ENCODE measurements at regions not wholly inside any gene's neighbourhood (a gene's known extent, or its start where the extent isn't known, plus 50 kb on each side); places are given as distances from the start of the nearest gene placed in this dataset.

DNA sequence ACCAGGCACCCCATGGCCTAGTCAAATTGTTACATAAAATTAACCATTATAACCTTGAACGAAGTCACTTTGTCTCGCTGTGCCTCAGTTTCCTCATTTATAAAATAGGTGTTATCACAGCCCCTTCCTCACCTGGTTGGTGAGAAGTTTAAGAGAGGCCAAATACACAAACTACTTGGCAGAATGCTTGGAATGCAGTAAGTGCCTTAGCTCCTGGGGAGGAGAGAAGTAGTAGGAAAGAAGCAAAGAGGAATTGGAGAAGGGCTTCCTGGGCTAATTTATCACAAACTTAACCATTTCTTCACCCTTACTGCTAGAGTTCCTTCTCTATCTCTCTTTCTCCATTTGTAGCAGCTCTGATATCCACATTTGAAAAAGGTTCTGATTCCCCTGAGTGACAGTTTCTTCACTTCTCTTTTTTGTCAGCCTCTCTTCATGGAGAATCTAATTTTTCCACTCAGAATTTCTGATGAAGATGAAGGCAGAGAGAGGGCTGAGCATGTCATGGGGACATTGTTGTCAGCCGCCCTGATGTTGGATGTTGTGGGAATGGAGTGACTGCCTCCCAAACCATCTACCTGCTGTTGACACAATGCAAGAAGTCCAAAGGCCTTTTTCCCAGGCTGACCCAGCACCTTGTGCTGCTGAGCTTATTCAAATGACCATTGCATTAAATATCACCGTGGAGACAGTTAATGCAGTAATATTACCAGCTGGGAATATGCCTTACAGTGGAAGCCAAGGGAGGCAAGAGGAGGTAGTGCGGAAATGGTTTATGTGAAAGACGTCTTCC lies 60.4 kb downstream of the BOD1L2 start:
- H3K79me1 ChIP-seq (ENCODE audit: insufficient read depth, low read depth, low read length, poor library complexity, severe bottlenecking): no peaks in the 10 kb centered on the region
- Mint-ChIP-seq H3K36me3 (ENCODE audit: insufficient read depth in 1 of 3, low read depth in 3 of 3) (peaks cover 2 to 4% (median 3%) of the 10 kb centered on the region in 3 experiments; a peak in 4 of 7 replicates), H3K4me3 (no peak overlapping the region), H3K4me1 (peaks cover 34 to 37% of the 10 kb centered on the region in 2 experiments), H3K27ac (no peak overlapping the region), H3K27me3 (ENCODE audit: low read depth) (peaks cover 14% of the 10 kb centered on the region), H3K9me3 (peaks cover 0 to 2% of the 10 kb centered on the region in 2 experiments; a peak in 2 of 5 replicates)
- H2AK5ac ChIP-seq (ENCODE audit: insufficient read length, low read length): no peak overlapping the region
- no peaks in the 10 kb centered on the region for H3K79me2 ChIP-seq (ENCODE audit: insufficient read depth, low read length)
- no peak overlapping the region for H3K4ac ChIP-seq (ENCODE audit: low read depth, low read length)
- H3K23ac ChIP-seq (ENCODE audit: insufficient read length, low read depth, low read length): no peak overlapping the region
- H3K18ac ChIP-seq (ENCODE audit: insufficient read length, low read depth, low read length): no peak overlapping the region
- H4K91ac ChIP-seq (ENCODE audit: insufficient read length, low read depth, low read length): no peak overlapping the region
- no peak overlapping the region for H2BK20ac ChIP-seq (ENCODE audit: low read depth, low read length, poor library complexity, severe bottlenecking)
- no peak overlapping the region for H3K56ac ChIP-seq (ENCODE audit: insufficient read length, low read depth, low read length)
- peaks cover 14% of the 10 kb centered on the region; the same call in 1 of the 2 replicates for H3K4me1 ChIP-seq (ENCODE audit: insufficient read depth, low read length)
- no peak overlapping the region for H2BK5ac ChIP-seq (ENCODE audit: insufficient read length, low read length)
- no peak overlapping the region for H2BK120ac ChIP-seq (ENCODE audit: low read depth, low read length, poor library complexity, severe bottlenecking)
- H3K4me2 ChIP-seq (ENCODE audit: insufficient read depth, insufficient read length, low read length): no peak overlapping the region
- no peak overlapping the region for H3K27ac ChIP-seq (ENCODE audit: insufficient read length, low read depth, low read length)
- H3K9ac ChIP-seq (ENCODE audit: extremely low read depth, insufficient read length, low read length): no peak overlapping the region
- no peak overlapping the region for H2BK15ac ChIP-seq (ENCODE audit: low read depth, low read length)
- no peaks in the 10 kb centered on the region for H3K9me3 ChIP-seq (ENCODE audit: control insufficient read depth, low read depth, low read length)
- no peak overlapping the region for H3K14ac ChIP-seq (ENCODE audit: insufficient read depth, low read length)
- no peaks in the 10 kb centered on the region for H3K23me2 ChIP-seq (ENCODE audit: insufficient read length, low read depth, low read length, poor library complexity, severe bottlenecking)
- no peak overlapping the region for H2BK12ac ChIP-seq (ENCODE audit: insufficient read length, low read depth, low read length)
- no peak overlapping the region for H2AFZ ChIP-seq (ENCODE audit: low read length)
- no peak for TF ChIP-seq CTCF (conservative IDR thresholded peaks at IDR 0.05)
- H4K5ac ChIP-seq (ENCODE audit: insufficient read length, low read depth, low read length): no peak overlapping the region
- H3T11ph ChIP-seq (ENCODE audit: low read length): no peak overlapping the region
- DNase-seq: no peak
- H4K8ac ChIP-seq (replicated peaks; ENCODE audit: insufficient read length, low read depth, low read length): no peak overlapping the region
- H3K27me3 ChIP-seq (ENCODE audit: insufficient read depth, low read length): no peaks in the 10 kb centered on the region; the same call in 1 of the 2 replicates
- H4K20me1 ChIP-seq (ENCODE audit: control insufficient read depth, insufficient read depth, insufficient read length): no peaks in the 10 kb centered on the region
- no CpG with 5 or more reads among the region's 6 CpGs for WGBS (ENCODE audit: extremely low coverage, insufficient read length, low lambda C conversion rate)
